Body of pancreas (tissue), 4 donors: ENCODE measurements at regions not wholly inside any gene's neighbourhood (a gene's known extent, or its start where the extent isn't known, plus 50 kb on each side); places are given as distances from the start of the nearest gene placed in this dataset.
"Not testable (repeated sequence)": the region's sequence is repeated elsewhere in the genome, so short reads cannot be mapped to it uniquely, and the experiment has no call there.

Source experiments
- ATAC-seq: fragments of 150-250 bp; one replicate; pipeline ENCODE4 v1.9.1; 2016
- DNase-seq, 4 donors: peaks; one replicate each; pipeline ENCODE4 v3.0.0-alpha.2; 2019
- H3K27ac ChIP-seq, 4 donors: fragments of 200-600 bp; sonication (generic); 1 replicate in 3 of 4; 2 replicates in 1 of 4; pipeline versions ENCODE4 v1.5.1 to v1.6.1; 2016 to 2019; ENCODE audit warnings: mild to moderate bottlenecking in 1 of 4, mixed read lengths in 1 of 4, moderate library complexity in 1 of 4
- H3K27me3 ChIP-seq, 2 donors: fragments of 200-600 bp; sonication (generic); one replicate each; pipeline ENCODE4 v1.6.0; 2016; ENCODE audit warnings: mild to moderate bottlenecking in 1 of 2
- H3K36me3 ChIP-seq, 2 donors: fragments of 200-600 bp; sonication (generic); replicated peaks in 1 of 2; 2 replicates each; pipeline ENCODE4 v1.5.1; 2016; ENCODE audit warnings: low read depth in 2 of 2; ENCODE audit not compliant: insufficient read depth in 1 of 2
- H3K4me1 ChIP-seq: fragments of 200-600 bp; sonication (generic); one replicate; pipeline ENCODE4 v1.6.0; 2016
- H3K4me3 ChIP-seq, 2 donors: fragments of 200-600 bp; sonication (generic); 1 replicate in 1 of 2; 2 replicates in 1 of 2; pipeline ENCODE4 v1.5.1; 2016 to 2019
- H3K9me3 ChIP-seq, 3 donors: fragments of 200-600 bp; sonication (generic); 1 replicate in 2 of 3; 2 replicates in 1 of 3; pipeline ENCODE4 v1.5.1; 2016
- POLR2A ChIP-seq, 3 donors: fragments of 450-650 bp; IDR thresholded peaks; one replicate each; pipeline ENCODE4 v1.6.1; 2016; ENCODE audit warnings: antibody characterized with exemption in 3 of 3, mild to moderate bottlenecking in 2 of 3
- WGBS, 2 donors: methylation state at CpG; one replicate each; pipeline ENCODE4 v1.1.5; 2017; 5-methylcytosine and 5-hydroxymethylcytosine counted together
- intact Hi-C: fragments of 100-400 bp; cut with DNase I; formaldehyde crosslinking; loops from one replicate; pipeline ENCODE4 v1.15.1; 2023
- TF ChIP-seq, protein P1 (sequence below), 7 experiments: fragments of 450-650 bp in 4 of 7; fragments of 200-600 bp in 3 of 7; sonication (generic) in 3 of 7; IDR thresholded peaks; one replicate each; pipeline ENCODE4 v1.5.1; 2016 to 2019; ENCODE audit warnings: antibody characterized with exemption in 7 of 7

DNA sequence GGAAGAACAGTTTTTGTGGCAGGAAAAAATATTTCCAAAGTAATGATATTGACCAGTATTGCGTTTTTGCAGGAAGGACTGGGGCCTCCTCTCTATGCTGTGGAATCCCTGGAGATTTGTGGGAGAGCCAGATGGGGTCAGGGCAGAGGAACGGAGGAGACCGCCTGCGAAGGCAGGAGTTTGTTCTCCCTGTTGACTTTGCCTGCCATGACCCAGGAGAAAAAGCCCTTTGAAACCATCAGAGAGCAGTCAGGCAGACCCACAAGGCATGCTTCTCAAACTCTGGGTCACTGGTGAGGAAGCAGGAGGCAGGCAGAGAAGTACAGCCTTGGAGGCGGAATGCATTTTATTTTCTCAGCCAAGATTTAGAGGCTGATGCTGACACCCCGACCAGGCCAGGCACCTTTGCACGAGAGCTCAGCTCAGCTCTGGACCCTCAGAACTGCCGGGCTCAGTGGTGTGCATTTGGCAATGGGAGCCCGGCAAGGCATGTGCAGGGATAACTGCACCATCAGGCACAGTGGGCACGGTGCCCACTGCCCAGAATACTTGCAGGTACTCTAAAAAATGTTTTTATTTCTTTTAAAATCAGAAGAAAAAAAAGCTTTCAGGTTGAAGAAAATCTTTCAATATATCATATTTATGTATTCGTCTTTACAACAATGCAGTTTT, 410.4 kb downstream of the RPS24 start:
- no peaks in the 10 kb centered on the region for H3K27me3 ChIP-seq
- intact Hi-C loops, result no loop called here
- H3K4me3 ChIP-seq, result no peak overlapping the region
- DNase-seq, result no peak
- no peak for ATAC-seq
- peaks cover 34% of the 10 kb centered on the region for H3K4me1 ChIP-seq
- H3K27ac ChIP-seq, result no peak overlapping the region
- 88 to 93% methylated on average over 11 of the region's 11 CpGs for WGBS, 2 donors
- H3K9me3 ChIP-seq, result no peaks in the 10 kb centered on the region
- TF ChIP-seq, protein P1, sequence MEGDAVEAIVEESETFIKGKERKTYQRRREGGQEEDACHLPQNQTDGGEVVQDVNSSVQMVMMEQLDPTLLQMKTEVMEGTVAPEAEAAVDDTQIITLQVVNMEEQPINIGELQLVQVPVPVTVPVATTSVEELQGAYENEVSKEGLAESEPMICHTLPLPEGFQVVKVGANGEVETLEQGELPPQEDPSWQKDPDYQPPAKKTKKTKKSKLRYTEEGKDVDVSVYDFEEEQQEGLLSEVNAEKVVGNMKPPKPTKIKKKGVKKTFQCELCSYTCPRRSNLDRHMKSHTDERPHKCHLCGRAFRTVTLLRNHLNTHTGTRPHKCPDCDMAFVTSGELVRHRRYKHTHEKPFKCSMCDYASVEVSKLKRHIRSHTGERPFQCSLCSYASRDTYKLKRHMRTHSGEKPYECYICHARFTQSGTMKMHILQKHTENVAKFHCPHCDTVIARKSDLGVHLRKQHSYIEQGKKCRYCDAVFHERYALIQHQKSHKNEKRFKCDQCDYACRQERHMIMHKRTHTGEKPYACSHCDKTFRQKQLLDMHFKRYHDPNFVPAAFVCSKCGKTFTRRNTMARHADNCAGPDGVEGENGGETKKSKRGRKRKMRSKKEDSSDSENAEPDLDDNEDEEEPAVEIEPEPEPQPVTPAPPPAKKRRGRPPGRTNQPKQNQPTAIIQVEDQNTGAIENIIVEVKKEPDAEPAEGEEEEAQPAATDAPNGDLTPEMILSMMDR (IDR thresholded peaks at IDR 0.05), result no peak
- TF ChIP-seq POLR2A (IDR thresholded peaks at IDR 0.05), result no peak
- H3K36me3 ChIP-seq, result no peaks in the 10 kb centered on the region

DNA sequence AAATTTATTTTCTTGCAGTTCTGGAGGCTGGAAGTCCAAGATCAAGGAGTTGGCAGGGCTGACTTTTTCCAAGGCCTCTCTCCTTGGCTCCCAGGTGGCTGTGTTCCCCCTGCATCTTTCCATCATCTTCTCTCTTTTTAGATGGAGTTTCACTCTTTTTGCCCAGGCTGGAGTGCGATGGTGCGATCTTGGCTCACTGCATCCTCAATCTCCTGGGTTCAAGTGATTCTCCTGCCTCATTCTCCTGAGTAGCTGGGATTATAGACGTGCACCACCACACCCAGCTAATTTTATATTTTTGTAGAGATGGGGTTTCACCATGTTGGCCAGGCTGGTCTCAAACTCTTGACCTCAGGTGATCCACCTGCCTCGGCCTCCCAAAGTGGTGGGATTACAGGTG, 411.1 kb downstream of the RPS24 start:
- H3K4me3 ChIP-seq, H3K27ac ChIP-seq, H3K27me3 ChIP-seq, ATAC-seq, intact Hi-C loops, H3K9me3 ChIP-seq, DNase-seq, H3K36me3 ChIP-seq: not testable (repeated sequence)
- WGBS, 2 donors, result 78 to 92% methylated on average over 4 of the region's 4 CpGs
- peaks cover 34% of the 10 kb centered on the region for H3K4me1 ChIP-seq

DNA sequence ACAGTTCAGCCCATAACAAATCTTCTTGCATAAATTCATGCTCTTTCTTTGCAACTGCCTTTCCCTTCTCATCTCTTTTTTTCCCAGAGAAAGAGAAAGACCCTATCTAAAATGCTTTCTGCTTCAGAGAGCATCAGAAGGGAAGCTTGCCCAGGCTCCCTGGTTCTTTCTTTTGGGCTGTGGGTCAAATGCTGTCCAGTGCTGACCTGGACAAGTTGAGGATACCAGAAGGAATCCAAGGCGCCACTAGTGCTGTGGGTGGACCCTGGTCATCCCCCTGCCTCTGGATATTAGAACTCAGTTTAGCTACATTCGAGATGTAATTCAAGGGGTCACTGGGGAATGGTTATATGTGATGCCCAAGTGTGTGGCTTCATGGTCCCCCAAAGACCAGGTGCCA, 411.6 kb downstream of the RPS24 start:
- Histone ChIP-seq H3K27me3 (no peaks in the 10 kb centered on the region), H3K4me3 (no peak overlapping the region), H3K27ac (no peak overlapping the region), H3K4me1 (peaks cover 34% of the 10 kb centered on the region), H3K36me3 (no peaks in the 10 kb centered on the region), H3K9me3 (no peaks in the 10 kb centered on the region)
- DNase-seq, result no peak
- no peak for ATAC-seq
- intact Hi-C loops, result no loop called here
- TF ChIP-seq, protein P1 (IDR thresholded peaks at IDR 0.05), result no peak
- no peak for TF ChIP-seq POLR2A (IDR thresholded peaks at IDR 0.05)
- 87 to 98% methylated on average over 2 of the region's 2 CpGs for WGBS, 2 donors

DNA sequence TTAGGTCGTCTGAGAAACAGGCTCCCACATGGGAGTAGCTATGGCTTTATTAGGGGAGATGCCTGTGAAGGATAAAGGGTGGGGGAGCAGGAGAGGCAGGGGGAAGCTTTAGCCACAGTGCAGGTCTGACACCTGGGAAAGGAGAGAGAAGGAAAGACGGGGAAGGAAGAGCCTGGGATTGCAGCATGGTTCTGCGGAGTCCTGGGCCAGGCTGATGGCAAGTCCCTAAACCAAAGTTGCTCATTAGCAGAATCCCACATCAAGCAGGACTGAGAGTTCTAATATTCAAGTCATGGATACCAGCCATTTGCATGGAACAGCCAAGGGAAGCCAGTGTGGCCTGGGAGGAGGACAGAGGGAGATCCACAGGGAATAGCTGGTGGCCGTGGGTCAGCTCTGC, 414.8 kb downstream of the RPS24 start:
- Histone ChIP-seq H3K36me3 (no peaks in the 10 kb centered on the region), H3K27ac (no peak overlapping the region), H3K4me1 (peaks cover 22% of the 10 kb centered on the region), H3K27me3 (no peaks in the 10 kb centered on the region), H3K4me3 (no peak overlapping the region), H3K9me3 (no peaks in the 10 kb centered on the region)
- no peak for TF ChIP-seq POLR2A (IDR thresholded peaks at IDR 0.05)
- TF ChIP-seq, protein P1 (IDR thresholded peaks at IDR 0.05), result no peak
- ATAC-seq (no peak), DNase-seq (no peak)
- intact Hi-C loops, result no loop called here
- 75 to 88% methylated on average over 4 of the region's 4 CpGs for WGBS, 2 donors

DNA sequence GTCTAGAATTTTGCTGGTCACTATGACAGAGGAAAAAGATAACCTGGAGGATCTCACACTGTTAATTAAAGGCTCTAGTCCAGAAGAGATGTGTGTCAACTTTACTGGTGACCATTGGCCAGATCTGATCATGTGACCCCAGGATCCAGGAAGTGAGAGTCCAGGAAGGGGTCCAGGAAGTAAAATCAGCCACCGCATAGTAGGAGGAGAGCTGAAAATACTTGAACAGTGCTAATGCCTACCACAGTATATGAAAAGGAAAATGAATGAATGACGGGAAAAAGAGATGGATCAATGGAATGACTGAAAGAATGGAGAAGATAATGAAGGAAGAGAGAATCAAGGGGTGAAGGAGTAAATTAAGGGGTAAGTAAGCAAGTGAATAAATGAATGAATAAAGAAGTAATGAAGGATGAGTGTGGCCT, 415.3 kb downstream of the RPS24 start:
- Histone ChIP-seq H3K4me3 (no peak overlapping the region), H3K4me1 (peaks cover 22% of the 10 kb centered on the region), H3K9me3 (no peaks in the 10 kb centered on the region), H3K36me3 (no peaks in the 10 kb centered on the region), H3K27ac (no peak overlapping the region), H3K27me3 (no peaks in the 10 kb centered on the region)
- no peak for TF ChIP-seq POLR2A (IDR thresholded peaks at IDR 0.05)
- intact Hi-C loops, result no loop called here
- no peak for DNase-seq
- WGBS, 2 donors, result 87 to 94% methylated on average over 2 of the region's 2 CpGs
- ATAC-seq, result no peak

DNA sequence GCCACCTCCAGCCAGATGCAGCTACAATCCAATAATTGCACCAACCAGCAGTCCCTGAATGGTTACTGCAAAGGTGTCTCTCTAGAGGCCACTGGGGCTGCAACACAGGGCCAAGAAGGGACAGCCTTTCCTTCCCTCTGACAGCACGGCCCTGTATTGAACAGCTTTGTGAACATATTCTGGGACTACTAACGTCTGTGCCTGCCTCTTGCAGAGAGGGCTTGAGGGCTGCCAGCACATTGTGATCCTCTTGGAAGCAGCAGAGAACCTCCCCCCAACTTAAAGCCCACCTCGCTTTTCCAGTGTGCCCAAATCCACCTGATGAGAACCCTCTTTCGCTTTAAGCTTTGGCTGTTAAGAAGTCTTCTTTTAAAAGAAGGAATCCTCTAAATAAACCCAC, 415.9 kb downstream of the RPS24 start:
- intact Hi-C loops, result no loop called here
- Histone ChIP-seq H3K9me3 (no peaks in the 10 kb centered on the region), H3K36me3 (no peaks in the 10 kb centered on the region), H3K27me3 (no peaks in the 10 kb centered on the region), H3K27ac (no peak overlapping the region), H3K4me3 (no peak overlapping the region), H3K4me1 (peaks cover 22% of the 10 kb centered on the region)
- no peak for ATAC-seq
- 80 to 86% methylated on average over 4 of the region's 4 CpGs for WGBS, 2 donors
- TF ChIP-seq POLR2A (IDR thresholded peaks at IDR 0.05), result no peak
- TF ChIP-seq, protein P1 (IDR thresholded peaks at IDR 0.05), result no peak
- DNase-seq, result no peak
